ENCODE measurements at regions not wholly inside any gene's neighbourhood (a gene's known extent, or its start where the extent isn't known, plus 50 kb on each side); places are given as distances from the start of the nearest gene placed in this dataset.

GRCh38 chr11:37774441-37774840, 1176.4 kb upstream of the RAG2 start:
- DNase-seq (ENCODE audit: low spot score): no peak

DNA sequence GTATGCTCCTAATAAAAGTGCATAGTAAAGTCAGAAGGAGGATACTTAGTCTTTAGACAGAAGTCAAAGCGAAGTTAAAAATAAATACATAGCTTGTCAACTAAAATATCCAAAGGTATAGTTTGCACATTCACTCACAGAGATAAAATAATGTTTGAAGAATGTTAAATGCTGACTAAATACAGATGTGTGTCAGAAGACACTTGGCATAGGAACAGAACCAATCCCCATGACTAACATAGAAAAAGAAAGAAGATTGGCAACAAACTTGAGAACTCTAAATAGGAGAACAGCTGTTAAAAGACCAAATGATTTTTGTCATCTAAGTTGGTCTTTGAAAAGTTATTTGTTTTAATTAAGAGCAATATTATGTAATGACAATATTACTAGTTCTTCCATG, 1172.1 kb upstream of the RAG2 start:
- DNase-seq (ENCODE audit: low spot score): no peak

DNA sequence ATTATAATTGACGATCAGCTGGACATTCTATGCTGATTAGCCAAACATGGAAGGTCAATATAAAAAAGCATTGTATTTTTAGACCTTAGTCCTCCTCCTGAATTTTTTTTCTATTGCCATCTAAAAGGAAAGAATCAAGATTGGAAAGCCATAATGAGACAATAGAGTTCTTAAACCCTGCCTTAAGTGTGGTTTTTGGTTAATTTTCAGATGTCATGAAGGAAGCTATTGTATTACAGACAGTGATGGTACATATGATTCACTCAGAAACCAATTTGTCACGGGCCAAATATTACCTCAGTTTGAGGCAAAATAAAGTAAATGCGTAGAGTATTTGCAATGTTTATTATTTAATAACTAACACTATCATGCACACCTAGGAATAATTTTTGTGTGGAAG, 1164.0 kb upstream of the RAG2 start:
- DNase-seq (ENCODE audit: low spot score): no peak

DNA sequence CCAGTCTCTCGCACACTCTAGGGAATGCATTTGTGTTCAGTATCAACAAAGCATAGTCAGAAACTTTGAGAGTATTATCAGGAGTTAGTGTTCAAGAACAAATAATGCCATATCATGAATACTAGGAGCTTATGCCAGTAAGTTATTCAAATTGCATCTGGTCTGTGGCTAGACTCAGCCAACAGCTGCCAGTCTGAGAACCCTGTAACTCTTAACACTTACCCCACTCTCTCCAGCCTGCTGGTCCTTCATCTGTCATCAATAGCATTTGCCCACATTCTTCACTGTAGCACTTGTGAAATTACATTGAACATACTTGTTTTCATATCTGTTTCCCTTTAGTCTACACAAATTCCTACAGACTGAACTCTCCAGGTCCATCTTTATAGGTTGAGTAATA, 1157.5 kb upstream of the RAG2 start:
- no peak for DNase-seq (ENCODE audit: low spot score)

DNA sequence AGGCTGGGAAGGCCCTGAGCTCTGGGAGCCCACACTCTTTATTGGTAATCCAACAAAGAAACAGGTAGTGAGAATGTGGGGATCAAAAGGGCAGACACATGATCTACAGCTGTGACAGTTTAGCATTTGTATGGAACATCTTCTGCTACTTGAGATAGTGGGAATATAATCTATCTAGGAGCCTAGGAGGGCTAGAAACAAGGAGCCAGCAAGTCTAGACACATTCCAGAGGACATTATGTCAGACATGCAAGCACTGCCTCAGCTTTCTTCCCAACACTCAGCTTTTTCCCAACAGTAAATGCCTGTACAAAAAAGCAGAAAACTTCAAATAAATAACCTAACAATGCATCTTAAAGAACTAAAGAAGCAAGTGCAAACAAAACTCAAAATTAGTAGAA, 1150.6 kb upstream of the RAG2 start:
- no peak for DNase-seq (ENCODE audit: low spot score)

DNA sequence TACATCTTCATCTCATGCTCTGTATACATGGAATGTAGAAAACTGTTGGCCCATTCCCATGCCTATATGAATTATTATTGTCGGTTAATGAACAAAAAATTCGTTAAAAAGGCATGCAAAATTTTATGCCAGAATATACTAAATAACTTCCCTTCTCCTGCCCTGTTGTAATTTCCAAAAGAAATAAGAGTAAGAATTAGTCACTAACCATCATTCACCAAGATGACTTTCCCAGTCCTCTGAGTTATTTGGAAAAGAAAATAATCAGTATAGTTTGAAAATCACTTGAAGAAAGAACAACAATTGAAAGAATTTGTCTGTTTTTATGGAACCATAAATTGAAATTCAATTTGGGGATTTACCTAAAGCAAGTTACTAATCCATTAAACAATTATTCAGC, 1149.1 kb upstream of the RAG2 start:
- DNase-seq (ENCODE audit: low spot score): no peak

DNA sequence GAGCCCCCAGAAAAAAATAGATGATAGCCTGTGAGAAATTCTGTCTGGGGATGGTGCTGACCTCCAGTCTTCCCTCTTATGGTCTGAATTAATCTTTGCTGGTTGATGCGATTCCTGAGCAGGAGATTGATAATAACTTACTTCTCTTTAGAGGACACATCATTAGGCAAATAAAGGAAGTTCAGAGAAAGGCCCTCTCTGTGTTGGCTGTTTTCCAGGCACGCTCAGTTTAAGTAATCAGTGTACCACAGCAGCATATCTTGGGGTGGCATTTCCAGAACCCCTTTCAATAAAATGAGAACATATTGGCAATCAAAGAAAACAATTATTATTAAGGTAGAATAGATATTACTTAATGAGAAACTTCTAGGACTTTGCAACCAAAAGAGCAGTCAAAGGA, 1129.3 kb upstream of the RAG2 start:
- no peak for DNase-seq (ENCODE audit: low spot score)

DNA sequence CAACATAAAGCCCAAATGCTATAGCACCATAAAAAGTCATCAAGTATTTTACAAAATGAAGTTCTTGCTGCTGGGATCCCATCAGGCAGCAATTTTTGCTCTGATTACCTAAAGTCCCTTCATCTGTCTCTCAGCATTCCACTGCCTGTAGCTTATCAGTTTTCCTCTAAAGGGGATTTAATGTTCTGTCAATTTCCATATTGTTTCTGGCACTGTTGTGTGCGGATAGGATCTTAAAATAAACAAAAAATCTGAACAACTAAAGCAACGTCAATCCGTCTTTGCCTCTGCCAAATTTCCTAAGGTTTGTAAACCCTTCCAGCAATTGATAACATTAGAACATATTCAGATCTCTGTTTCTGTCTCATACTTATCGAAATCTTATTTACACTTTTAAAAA, 1126.3 kb upstream of the RAG2 start:
- DNase-seq (ENCODE audit: low spot score): no peak

- no peak for DNase-seq (ENCODE audit: low spot score)
These were observed 1123.4 kb upstream of the RAG2 start for GRCh38 chr11:37721485-37721884.

DNA sequence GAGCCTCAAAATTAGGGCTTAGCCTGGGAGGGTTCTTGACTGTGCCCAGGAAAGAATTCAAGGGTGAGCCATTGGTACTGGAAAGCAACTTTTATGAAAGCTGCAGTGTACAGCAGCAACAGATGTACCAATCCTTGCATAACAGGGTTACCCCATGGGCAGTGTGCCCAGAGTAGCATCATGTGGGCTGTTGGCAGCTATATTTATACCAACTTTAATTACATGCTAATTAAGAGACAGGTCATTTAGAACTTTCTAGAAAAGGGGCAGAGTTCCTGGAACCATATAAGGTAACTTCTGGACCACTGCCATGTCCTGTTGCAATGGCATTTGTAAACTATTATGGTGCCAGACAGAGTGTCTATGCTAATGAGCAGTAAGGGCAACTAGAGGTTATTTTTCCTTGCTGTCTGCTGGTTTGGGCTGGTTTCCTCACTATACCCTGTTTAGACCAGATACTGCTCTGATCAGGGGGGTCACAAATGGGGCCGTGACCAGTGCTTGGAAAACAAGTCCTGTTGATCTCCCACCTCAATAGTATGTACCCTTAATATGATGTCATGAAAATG, 1120.5 kb upstream of the RAG2 start:
- DNase-seq (ENCODE audit: low spot score): no peak

- no peak for DNase-seq (ENCODE audit: low spot score)
These were observed 1114.2 kb upstream of the RAG2 start for GRCh38 chr11:37712251-37712650.

DNA sequence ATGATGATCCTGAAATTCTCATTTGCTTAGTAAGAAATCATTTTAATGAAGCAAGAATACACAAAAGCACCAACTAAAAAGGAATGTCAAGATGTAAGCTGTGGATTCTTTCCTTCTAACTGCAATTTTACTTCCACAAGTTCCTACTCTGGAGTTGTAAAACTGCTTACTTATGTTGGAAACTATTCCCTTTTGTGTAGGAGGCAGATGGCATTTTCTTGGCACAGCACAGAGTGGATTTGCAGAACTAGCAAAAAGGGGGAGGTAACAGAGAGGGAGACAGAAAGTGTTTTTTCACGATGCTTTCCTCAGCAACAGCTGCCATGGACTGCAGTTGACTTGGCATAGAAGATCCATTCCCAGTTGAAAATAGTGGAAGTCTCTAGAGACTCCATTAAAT, 1112.0 kb upstream of the RAG2 start:
- DNase-seq (ENCODE audit: low spot score): no peak

- DNase-seq (ENCODE audit: low spot score): no peak
These were observed 1106.8 kb upstream of the RAG2 start for GRCh38 chr11:37704791-37705190.

GRCh38 chr11:37699644-37700043, 1101.6 kb upstream of the RAG2 start:
- DNase-seq (ENCODE audit: low spot score): no peak

GRCh38 chr11:37695283-37695682, 1097.2 kb upstream of the RAG2 start:
- DNase-seq (ENCODE audit: low spot score): no peak

- DNase-seq (ENCODE audit: low spot score): no peak
These were observed 1091.9 kb upstream of the RAG2 start for GRCh38 chr11:37689951-37690350.

DNA sequence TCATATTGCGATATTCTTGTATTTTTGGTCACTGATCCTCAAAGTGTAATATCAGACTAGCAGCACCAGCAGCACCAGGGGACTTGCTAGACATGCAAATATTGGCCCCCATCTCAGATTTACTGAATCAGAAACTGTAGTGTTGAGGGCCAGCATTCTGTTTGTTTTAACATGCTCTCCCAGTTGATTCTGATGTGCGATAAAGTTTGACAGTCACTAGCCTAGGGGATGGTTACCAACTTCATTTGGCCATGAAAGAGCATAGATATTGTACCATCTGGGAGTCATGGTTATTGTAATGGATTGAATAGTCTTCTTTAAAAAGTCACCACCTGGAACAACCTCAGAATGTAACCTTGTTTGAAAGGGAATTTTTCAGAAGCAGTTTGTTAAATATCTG, 1090.4 kb upstream of the RAG2 start:
- no peak for DNase-seq (ENCODE audit: low spot score)

- DNase-seq (ENCODE audit: low spot score): no peak
These were observed 1089.1 kb upstream of the RAG2 start for GRCh38 chr11:37687130-37687529.

- DNase-seq (ENCODE audit: low spot score): no peak
These were observed 1073.3 kb upstream of the RAG2 start for GRCh38 chr11:37671321-37671720.

DNA sequence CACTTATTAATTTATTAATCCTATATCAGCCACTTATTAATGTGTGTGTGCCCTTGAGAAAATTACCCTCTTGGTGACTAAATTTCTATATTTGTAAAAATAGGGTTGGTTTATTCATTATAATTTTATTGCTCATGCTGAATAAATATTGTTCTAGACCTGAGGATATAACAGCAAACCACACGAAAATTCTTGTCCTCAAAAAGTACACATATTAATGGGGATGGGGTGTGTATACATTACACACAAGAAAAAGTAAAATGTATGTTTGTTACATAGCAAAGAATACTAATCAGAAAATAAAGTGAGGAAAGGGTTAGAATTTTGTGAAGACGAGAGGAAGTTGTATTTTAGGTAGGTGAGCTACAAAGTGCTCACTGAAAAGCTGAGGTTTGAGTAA, 1068.9 kb upstream of the RAG2 start:
- DNase-seq (ENCODE audit: low spot score): no peak

- DNase-seq (ENCODE audit: low spot score): no peak
These were observed 1059.6 kb upstream of the RAG2 start for GRCh38 chr11:37657645-37658044.

GRCh38 chr11:37647767-37648166, 1049.7 kb upstream of the RAG2 start:
- no peak for DNase-seq (ENCODE audit: low spot score)

DNA sequence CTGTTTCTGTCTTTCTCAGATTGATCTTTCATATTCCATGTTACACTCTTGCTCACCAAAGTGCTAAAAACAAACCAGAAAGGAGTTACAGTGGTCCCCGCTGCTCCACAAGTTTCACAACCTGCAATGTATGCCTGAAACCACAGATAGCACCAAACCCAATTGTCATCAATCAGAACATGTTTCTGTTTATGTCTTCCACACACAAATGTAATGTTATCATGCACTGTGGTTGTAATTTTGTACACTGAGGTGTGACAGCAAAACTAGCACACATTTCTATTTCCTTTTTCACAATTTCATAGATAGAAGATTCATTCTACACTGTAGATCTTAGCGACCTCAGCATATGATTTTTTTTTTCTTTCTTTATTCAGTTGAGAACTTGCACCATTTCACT, 1045.9 kb upstream of the RAG2 start:
- DNase-seq (ENCODE audit: low spot score): no peak

- no peak for DNase-seq (ENCODE audit: low spot score)
These were observed 1044.3 kb upstream of the RAG2 start for GRCh38 chr11:37642296-37642695.

DNA sequence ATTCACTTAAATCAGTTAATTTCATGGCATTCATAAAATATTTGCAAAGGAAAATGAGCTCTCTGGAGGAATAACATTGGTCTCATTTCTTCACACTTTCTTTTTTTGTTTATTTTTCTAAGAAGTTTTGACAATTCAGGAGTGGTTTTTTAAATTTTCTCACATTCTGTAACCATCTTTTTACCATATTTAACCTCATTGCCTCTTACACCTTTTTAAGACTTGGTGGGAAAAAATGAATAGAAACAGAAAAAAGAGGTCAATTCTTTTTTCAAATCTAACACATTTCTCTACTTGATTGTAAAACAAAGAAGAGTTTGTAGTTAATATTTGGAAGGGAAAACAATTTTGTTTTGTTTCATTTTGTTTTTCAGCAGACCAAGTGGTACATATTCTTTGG, 1034.7 kb upstream of the RAG2 start:
- no peak for DNase-seq (ENCODE audit: low spot score)

Data from mucosa of gallbladder (tissue), 1 donor.